Tibial nerve (tissue), 4 donors: ENCODE measurements at regions not wholly inside any gene's neighbourhood (a gene's known extent, or its start where the extent isn't known, plus 50 kb on each side); places are given as distances from the start of the nearest gene placed in this dataset.

Experiments
- DNase-seq, 2 donors: peaks; one replicate each; pipeline ENCODE4 v3.0.0-alpha.2; 2019; ENCODE audit warnings: low spot score in 2 of 2
- H3K27ac ChIP-seq, 4 donors: fragments of 200-600 bp; sonication (generic) in 3 of 4; one replicate each; pipeline ENCODE4 v1.5.1; 2017 to 2019; ENCODE audit warnings: mild to moderate bottlenecking in 1 of 4
- H3K27me3 ChIP-seq, 2 donors: fragments of 200-600 bp; sonication (generic) in 1 of 2; one replicate each; pipeline versions ENCODE4 v1.5.1 to v1.6.0; 2017 to 2019
- H3K36me3 ChIP-seq, 3 donors: fragments of 200-600 bp; sonication (generic); one replicate each; pipeline ENCODE4 v1.5.1; 2018 to 2019
- H3K4me1 ChIP-seq, 4 donors: fragments of 200-600 bp; sonication (generic) in 3 of 4; one replicate each; pipeline ENCODE4 v1.5.1; 2017 to 2019
- H3K4me3 ChIP-seq, 4 donors: fragments of 200-600 bp; sonication (generic) in 3 of 4; one replicate each; pipeline ENCODE4 v1.5.1; 2017 to 2019; ENCODE audit warnings: mild to moderate bottlenecking in 1 of 4, moderate library complexity in 1 of 4
- H3K9me3 ChIP-seq, 4 donors: fragments of 200-600 bp; sonication (generic) in 3 of 4; one replicate each; pipeline ENCODE4 v1.5.1; 2017 to 2019
- CTCF ChIP-seq, 5 experiments: fragments of 200-600 bp in 3 of 5; fragments of 450-650 bp in 2 of 5; sonication (generic) in 3 of 5; IDR thresholded peaks; one replicate each; pipeline ENCODE4 v1.5.1; 2016 to 2019; ENCODE audit warnings: antibody characterized with exemption in 5 of 5, mild to moderate bottlenecking in 3 of 5, moderate library complexity in 2 of 5
- EP300 ChIP-seq, 2 donors: sonication (generic); formaldehyde crosslinking; IDR thresholded peaks; one replicate each; pipeline ENCODE4 v1.6.1; 2017; ENCODE audit warnings: antibody characterized with exemption in 2 of 2, mild to moderate bottlenecking in 1 of 2
- POLR2A ChIP-seq, 2 donors: fragments of 450-650 bp; IDR thresholded peaks; one replicate each; pipeline ENCODE4 v1.6.1; 2017; ENCODE audit warnings: antibody characterized with exemption in 2 of 2, mild to moderate bottlenecking in 2 of 2, moderate library complexity in 2 of 2
- WGBS, 2 donors: methylation state at CpG; one replicate each; pipeline ENCODE4 v1.1.5; 2018; 5-methylcytosine and 5-hydroxymethylcytosine counted together

- H3K4me3 ChIP-seq, result no peak overlapping the region
- H3K27me3 ChIP-seq, result no peaks in the 10 kb centered on the region
- DNase-seq, result no peak
- TF ChIP-seq POLR2A (IDR thresholded peaks at IDR 0.05) (no peak), CTCF (IDR thresholded peaks at IDR 0.05) (no peak), EP300 (IDR thresholded peaks at IDR 0.05) (no peak)
- no peaks in the 10 kb centered on the region for H3K4me1 ChIP-seq
- no peaks in the 10 kb centered on the region for H3K36me3 ChIP-seq
- no peak overlapping the region for H3K27ac ChIP-seq
- no peaks in the 10 kb centered on the region for H3K9me3 ChIP-seq
- 94 to 95% methylated on average over 2 of the region's 2 CpGs for WGBS, 2 donors
Measured at GRCh38 chr4:177961761-177962380, 519.6 kb upstream of the AGA start.

GRCh38 chr4:177964061-177964460 is 521.8 kb upstream of the AGA start:
- H3K9me3 ChIP-seq, result no peaks in the 10 kb centered on the region
- no peak for DNase-seq
- no peak for TF ChIP-seq CTCF (IDR thresholded peaks at IDR 0.05)
- TF ChIP-seq EP300 (IDR thresholded peaks at IDR 0.05), result no peak
- TF ChIP-seq POLR2A (IDR thresholded peaks at IDR 0.05), result no peak
- no peak overlapping the region for H3K4me3 ChIP-seq
- no peaks in the 10 kb centered on the region for H3K27me3 ChIP-seq
- 71 to 77% methylated on average over 3 of the region's 3 CpGs for WGBS, 2 donors
- H3K36me3 ChIP-seq, result no peaks in the 10 kb centered on the region
- H3K27ac ChIP-seq, result no peak overlapping the region
- no peaks in the 10 kb centered on the region for H3K4me1 ChIP-seq

GRCh38 chr4:177964693-177965168 is 522.5 kb upstream of the AGA start:
- TF ChIP-seq EP300 (IDR thresholded peaks at IDR 0.05), result no peak
- TF ChIP-seq POLR2A (IDR thresholded peaks at IDR 0.05), result no peak
- no peak for TF ChIP-seq CTCF (IDR thresholded peaks at IDR 0.05)
- no peak overlapping the region for H3K4me3 ChIP-seq
- no peak for DNase-seq
- WGBS, 2 donors, result 63 to 68% methylated on average over 2 of the region's 2 CpGs
- no peak overlapping the region for H3K27ac ChIP-seq
- no peaks in the 10 kb centered on the region for H3K9me3 ChIP-seq
- no peaks in the 10 kb centered on the region for H3K4me1 ChIP-seq
- no peaks in the 10 kb centered on the region for H3K36me3 ChIP-seq
- H3K27me3 ChIP-seq, result no peaks in the 10 kb centered on the region

- H3K9me3 ChIP-seq, result no peaks in the 10 kb centered on the region
- no peak for DNase-seq
- WGBS, 2 donors, result 55 to 61% methylated on average over 3 of the region's 3 CpGs
- no peaks in the 10 kb centered on the region for H3K36me3 ChIP-seq
- no peaks in the 10 kb centered on the region for H3K27me3 ChIP-seq
- H3K4me1 ChIP-seq, result no peaks in the 10 kb centered on the region
- H3K27ac ChIP-seq, result no peak overlapping the region
- H3K4me3 ChIP-seq, result no peak overlapping the region
- TF ChIP-seq EP300 (IDR thresholded peaks at IDR 0.05) (no peak), POLR2A (IDR thresholded peaks at IDR 0.05) (no peak), CTCF (IDR thresholded peaks at IDR 0.05) (no peak)
Measured at GRCh38 chr4:177967328-177967727, 525.1 kb upstream of the AGA start.

- Histone ChIP-seq H3K9me3 (no peaks in the 10 kb centered on the region), H3K27ac (no peak overlapping the region), H3K4me1 (no peaks in the 10 kb centered on the region), H3K4me3 (no peak overlapping the region), H3K27me3 (no peaks in the 10 kb centered on the region), H3K36me3 (no peaks in the 10 kb centered on the region)
- TF ChIP-seq CTCF (IDR thresholded peaks at IDR 0.05), result no peak
- TF ChIP-seq POLR2A (IDR thresholded peaks at IDR 0.05), result no peak
- TF ChIP-seq EP300 (IDR thresholded peaks at IDR 0.05), result no peak
- WGBS, 2 donors, result 64 to 66% methylated on average over 4 of the region's 4 CpGs
- DNase-seq, result no peak
Measured at GRCh38 chr4:177968817-177969442, 526.7 kb upstream of the AGA start.
